ENCODE measurements at regions not wholly inside any gene's neighbourhood (a gene's known extent, or its start where the extent isn't known, plus 50 kb on each side); places are given as distances from the start of the nearest gene placed in this dataset.

GRCh38 chr20:11585752-11586352, 331.8 kb upstream of the BTBD3 start:
- DNase-seq (ENCODE audit: low read depth): no peak
- no peaks in the 10 kb centered on the region for H3K36me3 ChIP-seq (ENCODE audit: control insufficient read depth, insufficient read depth, low read length)
- peak; percentile 49 for TF ChIP-seq CTCF (IDR thresholded peaks at IDR 0.05; ENCODE audit: insufficient read depth, low read length, poor library complexity, severe bottlenecking)
- no peaks in the 10 kb centered on the region for H3K27me3 ChIP-seq (ENCODE audit: control insufficient read depth, insufficient read depth, low read length)
- H3K4me3 ChIP-seq (ENCODE audit: low read depth, low read length): no peak overlapping the region

- no peaks in the 10 kb centered on the region for H3K36me3 ChIP-seq (ENCODE audit: control insufficient read depth, insufficient read depth, low read length)
- DNase-seq (ENCODE audit: low read depth): no peak
- no peak for TF ChIP-seq CTCF (IDR thresholded peaks at IDR 0.05; ENCODE audit: insufficient read depth, low read length, poor library complexity, severe bottlenecking)
- H3K27me3 ChIP-seq (ENCODE audit: control insufficient read depth, insufficient read depth, low read length): no peaks in the 10 kb centered on the region
- H3K4me3 ChIP-seq (ENCODE audit: low read depth, low read length): no peak overlapping the region
These were observed 328.8 kb upstream of the BTBD3 start for GRCh38 chr20:11588875-11589274.

DNA sequence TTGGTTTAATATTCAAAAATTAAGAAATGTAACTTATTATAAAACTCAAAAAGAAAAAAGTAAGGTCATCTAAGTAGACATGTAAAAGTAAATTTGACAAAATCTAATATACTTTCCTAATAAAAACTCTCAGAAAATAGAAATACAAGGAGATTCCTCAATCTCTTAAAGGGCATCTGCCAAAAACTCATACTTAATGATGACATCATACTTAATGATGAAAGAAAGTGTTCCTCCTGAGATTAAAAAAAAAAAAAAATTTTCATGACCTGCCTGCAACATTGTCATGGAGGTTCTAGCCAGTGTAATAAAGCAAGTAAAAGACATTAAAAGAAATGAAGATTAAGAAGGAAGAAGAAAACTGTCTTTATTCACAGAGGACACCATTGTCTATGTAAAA, 325.7 kb upstream of the BTBD3 start:
- no peaks in the 10 kb centered on the region for H3K27me3 ChIP-seq (ENCODE audit: control insufficient read depth, insufficient read depth, low read length)
- H3K4me3 ChIP-seq (ENCODE audit: low read depth, low read length): no peak overlapping the region
- H3K36me3 ChIP-seq (ENCODE audit: control insufficient read depth, insufficient read depth, low read length): no peaks in the 10 kb centered on the region
- DNase-seq (ENCODE audit: low read depth): no peak
- TF ChIP-seq CTCF (IDR thresholded peaks at IDR 0.05; ENCODE audit: insufficient read depth, low read length, poor library complexity, severe bottlenecking): no peak

- no peaks in the 10 kb centered on the region for H3K36me3 ChIP-seq (ENCODE audit: control insufficient read depth, insufficient read depth, low read length)
- H3K27me3 ChIP-seq (ENCODE audit: control insufficient read depth, insufficient read depth, low read length): no peaks in the 10 kb centered on the region
- no peak overlapping the region for H3K4me3 ChIP-seq (ENCODE audit: low read depth, low read length)
- no peak for DNase-seq (ENCODE audit: low read depth)
- no peak for TF ChIP-seq CTCF (IDR thresholded peaks at IDR 0.05; ENCODE audit: insufficient read depth, low read length, poor library complexity, severe bottlenecking)
These were observed 313.4 kb upstream of the BTBD3 start for GRCh38 chr20:11604339-11604738.

DNA sequence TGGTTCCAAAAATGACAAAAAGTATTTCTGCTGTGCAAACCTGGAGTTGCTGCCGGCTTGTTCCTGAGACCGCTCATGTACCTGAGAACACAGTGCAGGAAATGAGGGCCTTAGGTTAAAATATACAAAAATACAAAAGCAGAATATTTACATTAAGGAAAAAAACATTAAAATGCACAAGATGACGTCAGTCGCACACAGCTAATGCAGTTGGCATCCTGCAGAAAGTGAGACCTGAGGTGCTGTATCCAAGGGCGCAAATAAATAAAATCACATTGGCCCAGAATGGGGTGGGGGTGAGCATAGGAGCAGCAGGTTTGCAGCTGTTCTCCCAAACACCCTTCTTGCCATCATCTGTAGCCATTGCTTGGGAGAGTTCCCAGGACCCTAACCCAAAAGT, 310.6 kb upstream of the BTBD3 start:
- no peak overlapping the region for H3K4me3 ChIP-seq (ENCODE audit: low read depth, low read length)
- no peaks in the 10 kb centered on the region for H3K27me3 ChIP-seq (ENCODE audit: control insufficient read depth, insufficient read depth, low read length)
- DNase-seq (ENCODE audit: low read depth): no peak
- no peak for TF ChIP-seq CTCF (IDR thresholded peaks at IDR 0.05; ENCODE audit: insufficient read depth, low read length, poor library complexity, severe bottlenecking)
- no peaks in the 10 kb centered on the region for H3K36me3 ChIP-seq (ENCODE audit: control insufficient read depth, insufficient read depth, low read length)

DNA sequence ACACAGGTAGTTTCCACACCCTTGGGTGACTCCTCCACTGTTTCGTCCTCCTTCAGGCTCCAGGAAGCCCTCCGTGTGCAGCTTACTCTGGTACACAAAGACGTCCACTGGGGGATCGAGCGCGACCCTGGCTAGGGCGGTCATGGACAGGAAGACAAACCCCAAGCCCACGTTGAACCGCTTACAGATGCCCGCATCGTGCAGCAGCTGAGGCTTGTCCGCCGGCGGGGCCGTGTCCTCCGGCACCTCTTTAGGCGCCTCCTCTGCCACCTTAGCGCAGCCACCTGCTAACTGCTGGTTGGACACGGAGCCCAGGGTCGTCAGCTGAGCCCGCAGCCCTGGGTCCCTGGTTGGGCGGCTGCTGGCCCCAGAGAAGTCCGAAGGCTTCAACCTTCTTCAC, 309.0 kb upstream of the BTBD3 start:
- TF ChIP-seq CTCF (IDR thresholded peaks at IDR 0.05; ENCODE audit: insufficient read depth, low read length, poor library complexity, severe bottlenecking): no peak
- Histone ChIP-seq H3K27me3 (ENCODE audit: control insufficient read depth, insufficient read depth, low read length) (no peaks in the 10 kb centered on the region), H3K36me3 (ENCODE audit: control insufficient read depth, insufficient read depth, low read length) (no peaks in the 10 kb centered on the region), H3K4me3 (ENCODE audit: low read depth, low read length) (no peak overlapping the region)
- DNase-seq (ENCODE audit: low read depth): no peak
